ENCODE measurements at regions not wholly inside any gene's neighbourhood (a gene's known extent, or its start where the extent isn't known, plus 50 kb on each side); places are given as distances from the start of the nearest gene placed in this dataset.
"Not testable (repeated sequence)": the region's sequence is repeated elsewhere in the genome, so short reads cannot be mapped to it uniquely, and the experiment has no call there.

GRCh38 chr3:94345101-94345500 lies 282.2 kb downstream of the NSUN3 start:
- DNase-seq: no peak

DNA sequence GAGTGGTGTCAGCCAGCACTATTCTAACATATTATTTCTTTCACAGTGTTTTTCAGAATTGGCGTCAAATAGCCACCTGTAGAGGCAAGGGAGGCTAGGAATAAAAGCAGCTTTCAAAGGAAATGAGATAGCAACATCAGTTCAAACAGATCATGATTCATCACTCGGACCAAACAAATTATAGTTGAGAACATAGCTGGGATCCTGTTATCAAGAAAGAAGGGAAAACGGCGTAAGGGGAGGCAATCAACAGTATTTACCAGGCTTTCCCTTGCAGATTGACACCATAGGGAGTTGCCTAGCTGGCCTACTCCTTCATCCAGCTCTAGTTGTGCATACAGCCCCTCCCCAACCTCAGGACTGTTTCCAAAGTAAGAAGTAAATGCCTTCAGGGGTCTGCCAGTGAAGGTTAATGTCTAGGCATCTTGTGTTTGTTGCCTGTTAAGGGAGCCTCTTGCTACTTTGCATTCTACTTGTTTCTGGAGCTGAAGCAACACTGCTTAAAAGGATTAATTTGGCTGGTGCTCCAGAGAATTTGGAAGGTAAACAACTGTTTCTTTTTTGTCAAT lies 286.5 kb downstream of the NSUN3 start:
- no peak for DNase-seq

GRCh38 chr3:94356581-94356980 lies 293.7 kb downstream of the NSUN3 start:
- no peak for DNase-seq

DNA sequence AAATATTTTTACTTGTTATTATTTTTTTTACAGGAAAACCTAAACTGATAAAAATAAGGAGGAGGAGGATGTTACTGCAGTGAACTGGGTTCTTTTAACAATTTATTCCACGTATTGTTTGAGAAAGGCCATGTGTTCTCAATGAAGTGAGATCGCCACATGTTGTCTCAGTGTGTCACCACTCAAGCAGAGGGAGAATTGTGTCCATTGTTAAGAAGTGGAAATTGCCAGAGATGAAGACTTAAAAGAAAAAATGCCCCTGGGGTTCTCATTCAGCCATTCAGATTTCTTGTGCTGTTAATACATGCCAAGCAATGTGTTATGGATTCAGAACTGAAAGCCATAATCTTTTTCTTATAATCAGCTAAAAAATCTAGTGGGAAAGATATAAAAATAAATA lies 297.1 kb downstream of the NSUN3 start:
- DNase-seq: no peak

DNA sequence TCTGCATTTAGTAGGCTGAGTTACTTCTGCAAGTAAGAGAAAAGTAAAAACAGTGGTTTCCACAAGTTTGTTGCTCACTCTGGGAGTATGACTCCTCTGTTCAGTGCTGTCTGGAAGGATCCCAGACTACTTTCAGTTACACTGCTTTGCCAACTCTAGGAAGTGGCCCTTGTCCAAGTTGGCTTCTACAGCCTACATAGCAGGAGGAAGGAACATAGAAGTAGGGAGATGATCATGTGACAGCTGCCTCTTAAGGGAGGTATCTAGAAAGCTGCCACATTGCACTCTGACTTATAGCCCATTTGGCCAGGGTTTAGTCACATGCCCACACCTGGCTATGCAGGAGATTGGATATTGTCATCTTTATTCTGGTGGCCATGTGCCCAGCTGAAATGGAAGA lies 298.1 kb downstream of the NSUN3 start:
- no peak for DNase-seq

DNA sequence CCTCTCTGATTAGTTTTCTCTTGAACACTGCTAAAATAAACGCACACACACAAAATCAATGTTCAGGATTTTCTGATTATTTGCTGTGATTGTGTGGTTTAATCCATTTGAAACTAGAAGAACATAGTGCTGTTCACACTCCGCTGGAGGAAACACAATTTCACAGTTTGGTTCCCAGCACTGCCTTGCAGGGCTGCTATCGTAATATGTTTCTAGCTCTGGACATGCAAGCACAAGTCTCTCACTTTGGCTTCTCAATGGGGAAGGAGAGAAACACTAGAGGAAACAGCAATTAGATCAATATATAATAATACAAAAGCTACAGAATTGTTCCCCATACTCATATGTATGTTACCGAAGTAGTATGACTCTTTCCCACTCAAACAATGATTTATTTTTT lies 299.5 kb downstream of the NSUN3 start:
- DNase-seq: no peak

DNA sequence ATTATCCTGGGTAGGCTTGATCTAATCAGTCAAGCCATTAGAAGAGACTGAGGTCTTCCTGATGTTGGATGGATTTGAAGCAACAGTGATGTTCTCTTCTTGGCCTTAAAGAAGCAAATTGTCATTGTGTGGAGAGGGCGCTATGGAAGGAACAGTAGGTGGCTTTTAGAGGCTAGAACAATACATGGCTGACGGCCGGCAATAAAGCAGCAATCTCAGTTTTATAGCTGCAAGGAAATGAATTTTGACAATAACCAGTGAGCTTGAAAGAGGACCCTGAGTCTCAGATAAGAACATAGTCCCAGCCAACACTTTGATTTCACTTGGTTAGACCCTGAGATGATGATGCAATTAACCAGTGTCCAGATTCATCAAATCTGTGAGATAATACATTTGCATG lies 302.1 kb downstream of the NSUN3 start:
- DNase-seq: no peak

- no peak for DNase-seq
Observed at GRCh38 chr3:94372026-94372425, 309.2 kb downstream of the NSUN3 start.

- no peak for DNase-seq
Observed at GRCh38 chr3:94373456-94373855, 310.6 kb downstream of the NSUN3 start.

- DNase-seq: no peak
Observed at GRCh38 chr3:94374439-94375161, 311.7 kb downstream of the NSUN3 start.

- not testable (repeated sequence) for DNase-seq
Observed at GRCh38 chr3:94377123-94377696, 314.3 kb downstream of the NSUN3 start.

DNA sequence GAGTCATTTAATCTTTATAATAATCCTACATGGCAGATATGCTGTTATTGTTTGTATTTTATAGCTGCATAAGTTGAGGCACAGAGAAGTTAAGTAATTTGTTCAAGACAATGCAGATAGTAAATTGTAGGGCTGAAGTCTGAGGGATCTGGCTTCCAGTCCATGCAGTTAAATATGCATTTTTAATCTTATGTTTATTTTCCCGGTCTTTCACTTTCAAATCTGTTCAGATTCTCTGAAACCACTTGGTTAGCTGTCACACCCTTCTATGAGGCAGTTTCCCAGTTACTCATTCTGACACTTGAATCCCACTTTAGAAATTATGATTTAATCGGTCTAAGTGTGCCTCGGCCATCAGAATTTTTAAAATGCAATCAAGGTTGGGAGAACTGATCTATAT lies 315.0 kb downstream of the NSUN3 start:
- not testable (repeated sequence) for DNase-seq

- DNase-seq: no peak
Observed at GRCh38 chr3:94378322-94378721, 315.5 kb downstream of the NSUN3 start.

GRCh38 chr3:94379264-94379663 lies 316.4 kb downstream of the NSUN3 start:
- no peak for DNase-seq

- no peak for DNase-seq
Observed at GRCh38 chr3:94394885-94395284, 332.0 kb downstream of the NSUN3 start.

GRCh38 chr3:94395851-94396250 lies 333.0 kb downstream of the NSUN3 start:
- DNase-seq: no peak

DNA sequence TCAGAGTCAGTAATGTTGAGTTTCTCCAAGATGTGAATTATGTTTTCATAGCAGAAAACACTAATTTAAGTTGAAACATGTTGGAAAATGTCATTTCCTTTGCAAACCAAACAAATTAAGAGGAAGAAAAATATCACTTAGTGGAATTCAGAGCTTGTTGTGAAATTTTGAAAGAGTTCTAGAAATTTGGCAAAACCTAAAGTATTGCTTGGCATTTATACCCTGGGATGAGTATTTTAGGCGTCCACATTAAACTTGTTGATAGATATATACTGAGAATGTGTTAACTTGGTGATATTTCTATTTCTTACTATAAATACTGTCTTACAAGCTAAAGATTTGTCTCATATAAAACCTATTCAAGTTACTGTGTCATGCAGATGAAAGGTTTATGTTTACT lies 335.2 kb downstream of the NSUN3 start:
- DNase-seq: no peak

- no peak for DNase-seq
Observed at GRCh38 chr3:94401466-94401865, 338.6 kb downstream of the NSUN3 start.

- no peak for DNase-seq
Observed at GRCh38 chr3:94402126-94402525, 339.3 kb downstream of the NSUN3 start.

- no peak for DNase-seq
Observed at GRCh38 chr3:94405258-94406035, 342.6 kb downstream of the NSUN3 start.

GRCh38 chr3:94406595-94406994 lies 343.7 kb downstream of the NSUN3 start:
- no peak for DNase-seq

DNA sequence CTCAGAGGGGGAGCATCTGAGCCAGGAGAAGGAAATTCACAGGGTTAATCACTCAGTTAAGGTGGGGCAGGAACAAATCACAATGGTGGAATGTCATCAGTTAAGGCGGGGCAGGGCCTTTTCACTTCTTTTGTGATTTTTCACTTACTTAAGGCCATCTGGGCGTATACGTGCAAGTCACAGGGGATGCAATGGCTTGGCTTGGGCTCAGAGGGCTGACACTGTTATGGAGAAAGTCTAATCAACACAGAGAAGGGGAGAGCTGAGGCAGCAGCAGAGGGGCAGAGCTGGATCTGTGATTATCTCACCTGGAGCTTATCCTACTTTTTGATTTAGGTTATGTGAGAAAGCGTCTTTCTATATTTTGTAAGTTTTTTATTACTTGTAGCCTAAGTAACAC lies 350.1 kb downstream of the NSUN3 start:
- not testable (repeated sequence) for DNase-seq

DNA sequence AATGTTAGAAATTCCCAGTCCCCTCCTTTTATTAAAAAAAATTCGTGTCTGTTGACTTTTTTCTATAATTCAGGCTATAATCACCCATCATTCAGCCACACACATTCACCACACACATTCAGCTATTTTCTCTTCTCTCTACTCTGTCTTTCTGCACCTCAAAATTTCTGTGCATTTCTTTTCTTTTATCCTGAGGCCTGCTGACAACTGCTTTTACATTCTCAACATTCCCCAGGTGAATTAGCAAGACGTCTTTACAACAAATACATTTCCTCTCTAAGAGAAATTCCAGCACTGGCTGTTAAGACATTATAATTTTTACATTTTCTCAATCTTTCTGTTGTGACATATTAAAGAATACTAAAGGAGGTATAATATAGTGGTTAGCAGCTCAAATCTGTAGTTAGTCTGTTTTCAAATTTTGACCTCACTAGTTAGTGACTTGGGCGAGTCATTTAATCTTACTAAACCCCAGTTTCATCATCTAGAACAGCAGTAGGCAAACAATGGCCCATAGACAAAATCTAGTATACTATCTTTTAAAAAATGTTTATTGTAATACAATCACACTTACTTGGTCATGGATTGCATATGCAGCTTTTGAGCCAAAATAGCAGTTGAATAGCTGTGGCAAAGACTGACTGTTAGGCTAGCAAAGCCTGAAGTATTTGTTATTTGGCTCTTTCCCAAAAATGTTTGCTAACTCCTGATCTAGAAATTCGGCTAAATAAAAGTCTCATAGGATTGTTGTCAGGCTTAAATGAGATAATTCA lies 350.7 kb downstream of the NSUN3 start:
- no peak for DNase-seq

All from hippocampal formation (tissue), 2 donors.